ENCODE measurements at regions not wholly inside any gene's neighbourhood (a gene's known extent, or its start where the extent isn't known, plus 50 kb on each side); places are given as distances from the start of the nearest gene placed in this dataset.

GRCh38 chr12:73274976-73275375, 1002.8 kb downstream of the TRHDE start:
- TF ChIP-seq CTCF (IDR thresholded peaks at IDR 0.05) (no peak), EP300 (IDR thresholded peaks at IDR 0.05) (no peak), POLR2A (IDR thresholded peaks at IDR 0.05) (no peak), POLR2AphosphoS5 (IDR thresholded peaks at IDR 0.05) (no peak)
